Activated naive CD4-positive, alpha-beta T cell treated with anti-CD3 and anti-CD28 coated beads for 36 hours (primary cell): ENCODE measurements at regions not wholly inside any gene's neighbourhood (a gene's known extent, or its start where the extent isn't known, plus 50 kb on each side); places are given as distances from the start of the nearest gene placed in this dataset.
"Not testable (repeated sequence)": the region's sequence is repeated elsewhere in the genome, so short reads cannot be mapped to it uniquely, and the experiment has no call there.

Experiments
- CTCF ChIA-PET: fragments of 350-600 bp; sonication (Branson Sonifier 250); formaldehyde crosslinking; loops from one replicate; lab custom pipeline; 2021; ENCODE audit warnings: antibody characterized with exemption; lab: Charles Lee
- DNase-seq: peaks from one replicate; pipeline ENCODE4 v3.0.0-alpha.2; 2020
- H3K27ac Mint-ChIP-seq: one replicate; pipeline ENCODE4 v1.8.0; 2021; ENCODE audit warnings: mild to moderate bottlenecking, mixed read lengths
- H3K27me3 Mint-ChIP-seq: one replicate; pipeline ENCODE4 v1.8.0; 2021; ENCODE audit warnings: low read depth, mixed read lengths
- H3K36me3 Mint-ChIP-seq: one replicate; pipeline ENCODE4 v1.8.0; 2021; ENCODE audit warnings: low read depth, mixed read lengths
- H3K4me1 Mint-ChIP-seq: one replicate; pipeline ENCODE4 v1.8.0; 2021; ENCODE audit warnings: low read depth, mixed read lengths
- H3K4me3 Mint-ChIP-seq: one replicate; pipeline ENCODE4 v1.8.0; 2021; ENCODE audit warnings: mild to moderate bottlenecking, moderate library complexity, mixed read lengths
- H3K9me3 Mint-ChIP-seq: one replicate; pipeline ENCODE4 v1.8.0; 2021; ENCODE audit warnings: mixed read lengths
- intact Hi-C: fragments of 100-400 bp; cut with micrococcal nuclease; formaldehyde crosslinking; loops from one replicate; pipeline ENCODE4 v1.15.1; 2023

DNA sequence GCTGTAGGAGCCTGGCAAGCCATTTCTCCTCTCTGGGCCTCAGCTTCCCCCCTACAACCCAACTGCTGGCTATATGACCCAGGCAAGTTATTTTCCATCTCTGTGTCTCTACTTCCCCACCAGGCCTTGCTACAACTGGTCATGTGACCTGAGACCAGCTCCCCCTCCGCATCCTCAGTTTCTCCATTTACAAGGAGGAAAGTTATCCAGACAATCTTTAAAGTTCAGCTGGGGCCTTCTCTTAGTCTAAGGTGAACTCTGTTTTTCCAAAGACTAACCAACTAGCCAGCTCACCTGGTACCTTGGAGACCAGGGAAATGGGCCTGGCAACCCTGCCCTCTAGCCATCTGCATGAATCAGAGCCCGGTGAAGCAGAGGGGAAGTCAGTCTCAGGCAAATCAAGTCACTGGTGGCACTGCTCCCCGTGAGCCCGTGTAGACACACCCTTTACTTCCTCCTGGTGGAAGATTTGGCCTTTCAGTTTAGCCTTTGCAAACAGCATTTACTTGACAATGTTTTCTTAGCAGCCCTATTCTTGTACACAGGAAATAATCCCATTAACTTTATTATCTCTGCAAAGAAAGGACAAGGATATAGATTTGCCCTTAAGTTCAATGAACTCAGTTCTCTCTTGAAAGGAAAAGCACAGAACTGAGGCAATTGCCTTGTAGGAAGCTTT is 157.7 kb downstream of the VEGFA start:
- Mint-ChIP-seq H3K4me1 (peaks cover 40% of the 10 kb centered on the region), H3K27me3 (no peaks in the 10 kb centered on the region), H3K36me3 (no peaks in the 10 kb centered on the region), H3K9me3 (no peaks in the 10 kb centered on the region), H3K27ac (peak overlapping the region; percentile 38), H3K4me3 (no peak overlapping the region)
- DNase-seq = peak; percentile 19
- intact Hi-C loops = no loop called here
- CTCF ChIA-PET = no interaction called here

DNA sequence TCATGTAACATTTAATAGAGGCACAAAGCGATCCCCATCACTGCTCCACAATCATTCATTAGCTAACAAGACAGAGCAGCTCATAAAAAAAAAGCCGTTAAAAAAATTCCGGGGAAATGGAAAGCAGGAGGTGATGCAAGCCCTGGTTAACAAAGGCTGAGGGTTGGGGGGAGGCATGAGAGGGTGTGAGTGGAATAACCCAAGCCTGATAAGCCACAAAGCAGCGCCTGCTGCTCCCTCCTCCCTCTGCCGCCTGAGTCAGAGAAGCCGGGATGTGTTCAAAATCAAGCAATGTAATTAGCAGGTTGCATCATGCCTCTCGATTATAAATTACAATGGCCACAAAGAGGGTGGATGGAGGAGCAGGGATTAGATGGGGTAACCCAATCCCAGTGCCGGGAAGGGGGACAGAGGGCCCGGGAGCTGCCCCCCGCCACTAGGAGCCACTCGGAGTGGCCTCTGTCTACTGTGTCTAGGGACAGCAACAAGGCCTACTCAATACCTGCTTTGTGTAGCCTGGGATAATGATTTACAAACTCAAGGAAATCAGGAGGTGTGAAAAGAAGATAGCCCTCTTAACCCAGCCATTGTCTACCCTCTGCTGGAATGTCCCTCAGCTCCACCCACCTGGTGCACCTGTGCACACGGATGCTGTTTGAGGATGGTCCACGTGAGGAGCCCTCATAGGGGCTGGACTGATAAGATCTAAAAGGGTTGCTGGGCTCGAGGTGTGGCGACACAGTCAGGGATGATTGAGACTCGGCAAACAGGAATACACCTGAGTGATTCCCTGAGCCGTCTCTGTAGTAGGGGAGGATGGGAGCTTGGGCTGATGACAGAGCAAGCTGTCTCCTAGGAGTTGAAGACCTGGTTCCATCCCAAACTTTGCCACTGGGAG is 156.9 kb downstream of the VEGFA start:
- H3K4me3 Mint-ChIP-seq = no peak overlapping the region
- H3K27me3 Mint-ChIP-seq = no peaks in the 10 kb centered on the region
- CTCF ChIA-PET = interaction anchor here (0.6 to 1.7 kb wide), 2 partner anchors 152 to 1344 kb away, joined by 3 to 4 read pairs; no protein-coding TSS in a partner anchor
- H3K36me3 Mint-ChIP-seq = no peaks in the 10 kb centered on the region
- DNase-seq = peak; percentile 38
- intact Hi-C loops = no loop called here
- H3K27ac Mint-ChIP-seq = peak overlapping the region; percentile 46
- no peaks in the 10 kb centered on the region for H3K9me3 Mint-ChIP-seq
- peaks cover 40% of the 10 kb centered on the region for H3K4me1 Mint-ChIP-seq

DNA sequence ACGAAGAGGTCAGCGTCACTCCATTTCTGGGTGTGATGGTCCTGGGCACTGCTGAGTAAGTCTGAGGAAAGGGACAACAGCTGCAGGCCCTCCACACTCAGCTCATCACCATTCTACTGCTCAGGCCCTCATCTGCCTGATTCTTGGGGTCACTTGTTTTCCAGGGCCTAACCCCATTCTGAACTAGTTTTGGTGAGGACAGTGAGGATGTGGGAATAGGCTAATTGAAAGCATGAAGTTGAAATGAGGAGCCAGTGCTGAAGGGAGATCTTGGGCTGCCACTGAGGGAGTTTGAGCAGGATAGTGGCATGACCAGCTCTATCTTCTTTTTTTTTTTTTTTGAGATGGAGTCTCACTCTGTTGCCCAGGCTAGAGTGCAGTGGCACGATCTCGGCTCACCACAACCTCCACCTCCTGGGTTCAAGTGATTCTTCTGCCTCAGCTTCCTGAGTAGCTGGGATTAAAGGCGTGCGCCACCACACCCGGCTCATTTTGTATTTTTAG is 155.7 kb downstream of the VEGFA start:
- not testable (repeated sequence) for H3K27me3 Mint-ChIP-seq, H3K4me3 Mint-ChIP-seq, H3K36me3 Mint-ChIP-seq, H3K27ac Mint-ChIP-seq, H3K9me3 Mint-ChIP-seq, DNase-seq
- H3K4me1 Mint-ChIP-seq = peaks cover 40% of the 10 kb centered on the region
- intact Hi-C loops = loop anchor here (2.0 kb wide), 1 partner anchor 75 kb away; no protein-coding TSS in a partner anchor
- CTCF ChIA-PET = interaction anchor here (0.6 to 1.7 kb wide), 3 partner anchors 151 to 1343 kb away, joined by 3 to 4 read pairs (median 3); no protein-coding TSS in a partner anchor

DNA sequence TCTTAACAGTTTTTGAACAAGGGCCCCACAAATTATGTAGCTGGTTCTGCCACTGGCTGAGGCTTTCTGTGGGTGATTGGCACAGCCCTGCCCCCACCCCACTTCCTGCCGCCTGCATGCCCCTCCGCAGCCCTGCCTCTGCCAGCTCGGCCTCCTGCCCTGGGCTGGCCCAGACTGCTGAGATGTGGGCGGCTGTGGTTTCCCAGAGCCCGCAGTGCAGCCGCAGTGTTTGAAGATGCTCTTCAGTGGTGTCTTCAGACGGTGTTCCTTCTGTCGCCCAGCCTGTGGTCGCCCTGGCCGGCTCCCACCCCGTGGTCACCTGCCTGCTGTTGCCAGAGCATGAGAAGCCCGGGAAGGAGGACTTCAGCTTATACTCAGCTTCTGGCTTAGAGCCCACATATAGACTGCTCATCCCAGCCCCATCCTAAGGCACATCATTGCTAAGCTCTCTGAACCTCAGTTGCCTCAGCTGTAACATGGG is 154.3 kb downstream of the VEGFA start:
- Mint-ChIP-seq H3K27me3 (no peaks in the 10 kb centered on the region), H3K27ac (no peak overlapping the region), H3K4me1 (peaks cover 40% of the 10 kb centered on the region), H3K4me3 (no peak overlapping the region), H3K36me3 (no peaks in the 10 kb centered on the region), H3K9me3 (no peaks in the 10 kb centered on the region)
- intact Hi-C loops = loop anchor here (2.0 kb wide), 1 partner anchor 77 kb away; no protein-coding TSS in a partner anchor
- CTCF ChIA-PET = interaction anchor here (0.8 kb wide), 1 partner anchor 150 kb away, joined by 3 read pairs; no protein-coding TSS in a partner anchor
- DNase-seq = peak; percentile 70

DNA sequence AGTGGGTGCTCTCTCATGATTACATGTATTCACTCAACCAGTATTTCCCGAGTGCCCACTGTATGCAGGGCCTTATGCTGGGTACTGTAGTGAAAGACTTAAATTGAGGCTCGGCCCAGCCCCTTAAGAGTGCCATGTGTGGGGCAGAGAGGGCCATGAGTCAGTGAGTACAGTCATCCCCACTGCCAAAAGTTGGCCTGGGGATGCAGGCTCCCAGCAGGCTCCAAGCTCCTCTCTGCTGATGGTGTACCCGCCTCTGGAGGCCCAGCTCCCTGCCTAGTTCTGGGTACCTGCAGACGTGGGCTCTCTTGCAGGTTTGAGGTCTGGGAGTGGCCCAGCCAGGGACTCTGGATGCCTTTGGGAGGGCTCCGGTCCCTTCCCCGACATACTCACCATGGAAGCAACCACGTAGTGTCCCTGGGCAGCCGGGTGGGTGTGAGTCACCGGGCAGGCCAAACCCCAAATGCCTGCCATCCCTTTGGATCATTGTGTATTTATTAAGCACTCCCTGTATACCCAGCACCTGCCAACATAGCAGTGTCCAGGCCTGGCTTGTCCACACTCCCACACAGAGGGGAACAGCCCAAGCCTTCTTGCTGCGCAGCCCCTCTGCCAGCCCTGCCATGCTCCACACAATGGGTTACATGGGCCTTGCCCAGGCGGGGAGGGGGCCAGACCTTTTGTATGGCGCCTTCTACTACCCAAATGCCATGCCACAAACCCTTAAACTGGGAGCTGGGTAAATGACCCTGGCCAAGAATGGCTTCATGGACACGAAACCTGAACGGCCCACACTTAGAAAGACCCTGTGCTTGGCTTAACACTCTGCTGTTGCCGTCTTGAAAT is 153.6 kb downstream of the VEGFA start:
- H3K4me3 Mint-ChIP-seq = no peak overlapping the region

DNA sequence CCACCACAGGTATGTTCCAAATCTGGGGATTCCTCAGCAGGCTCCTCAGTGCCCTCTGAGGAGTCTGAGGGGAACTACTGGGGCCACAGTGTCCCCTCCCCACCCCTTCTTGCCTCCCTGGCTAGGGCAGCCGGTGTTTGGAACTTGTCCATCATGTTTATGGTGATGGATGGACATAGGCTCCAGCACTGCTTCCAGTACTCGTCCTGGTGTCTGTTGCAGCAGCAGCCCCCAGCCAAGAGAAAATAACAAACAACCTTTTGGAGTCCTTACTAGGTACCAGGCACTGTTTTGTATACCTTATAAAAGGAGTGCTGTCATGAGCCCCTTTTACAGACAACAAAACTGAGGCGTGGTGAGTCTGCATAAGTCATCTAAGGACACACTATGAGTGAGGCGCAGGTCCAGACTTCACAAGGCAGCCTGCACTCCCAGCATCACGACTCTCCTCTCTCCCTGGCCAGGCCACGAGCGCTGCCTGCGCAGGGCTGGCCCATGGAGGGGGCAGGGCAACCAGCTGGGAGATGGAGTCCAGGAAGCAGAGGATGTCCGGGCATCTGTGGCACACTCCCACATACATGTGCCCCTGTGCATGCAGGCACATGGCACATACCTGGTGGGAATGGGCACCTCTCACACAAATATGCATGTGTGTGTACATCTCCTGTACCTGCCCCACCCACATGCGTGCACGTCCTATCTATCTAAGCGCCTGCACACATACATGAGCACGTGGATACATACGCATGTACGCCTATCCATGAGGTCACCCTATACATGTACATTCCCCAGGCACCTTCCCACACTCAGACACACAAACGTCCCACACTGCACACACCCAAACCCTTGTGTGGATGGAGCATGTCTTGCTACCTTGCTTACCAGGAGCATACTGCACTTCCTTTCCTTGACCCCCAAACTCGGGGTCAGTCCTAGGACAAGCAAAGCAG is 152.7 kb downstream of the VEGFA start:
- H3K36me3 Mint-ChIP-seq = no peaks in the 10 kb centered on the region
- DNase-seq = no peak
- H3K27me3 Mint-ChIP-seq = no peaks in the 10 kb centered on the region
- H3K4me3 Mint-ChIP-seq = no peak overlapping the region
- peaks cover 36% of the 10 kb centered on the region for H3K4me1 Mint-ChIP-seq
- no peaks in the 10 kb centered on the region for H3K9me3 Mint-ChIP-seq
- H3K27ac Mint-ChIP-seq = no peak overlapping the region
- CTCF ChIA-PET = interaction anchor here (0.7 kb wide), 1 partner anchor 160 kb away, joined by 3 read pairs; no protein-coding TSS in a partner anchor
- intact Hi-C loops = no loop called here

More for the DNA sequence above, 153.6 kb downstream of the VEGFA start:
- CTCF ChIA-PET = interaction anchor here (0.7 kb wide), 1 partner anchor 160 kb away, joined by 3 read pairs; no protein-coding TSS in a partner anchor
- DNase-seq = no peak
- Mint-ChIP-seq H3K9me3 (no peaks in the 10 kb centered on the region), H3K27me3 (no peaks in the 10 kb centered on the region), H3K36me3 (no peaks in the 10 kb centered on the region), H3K27ac (no peak overlapping the region), H3K4me1 (peaks cover 40% of the 10 kb centered on the region)
- intact Hi-C loops = loop anchor here (2.0 kb wide), 1 partner anchor 77 kb away; no protein-coding TSS in a partner anchor

DNA sequence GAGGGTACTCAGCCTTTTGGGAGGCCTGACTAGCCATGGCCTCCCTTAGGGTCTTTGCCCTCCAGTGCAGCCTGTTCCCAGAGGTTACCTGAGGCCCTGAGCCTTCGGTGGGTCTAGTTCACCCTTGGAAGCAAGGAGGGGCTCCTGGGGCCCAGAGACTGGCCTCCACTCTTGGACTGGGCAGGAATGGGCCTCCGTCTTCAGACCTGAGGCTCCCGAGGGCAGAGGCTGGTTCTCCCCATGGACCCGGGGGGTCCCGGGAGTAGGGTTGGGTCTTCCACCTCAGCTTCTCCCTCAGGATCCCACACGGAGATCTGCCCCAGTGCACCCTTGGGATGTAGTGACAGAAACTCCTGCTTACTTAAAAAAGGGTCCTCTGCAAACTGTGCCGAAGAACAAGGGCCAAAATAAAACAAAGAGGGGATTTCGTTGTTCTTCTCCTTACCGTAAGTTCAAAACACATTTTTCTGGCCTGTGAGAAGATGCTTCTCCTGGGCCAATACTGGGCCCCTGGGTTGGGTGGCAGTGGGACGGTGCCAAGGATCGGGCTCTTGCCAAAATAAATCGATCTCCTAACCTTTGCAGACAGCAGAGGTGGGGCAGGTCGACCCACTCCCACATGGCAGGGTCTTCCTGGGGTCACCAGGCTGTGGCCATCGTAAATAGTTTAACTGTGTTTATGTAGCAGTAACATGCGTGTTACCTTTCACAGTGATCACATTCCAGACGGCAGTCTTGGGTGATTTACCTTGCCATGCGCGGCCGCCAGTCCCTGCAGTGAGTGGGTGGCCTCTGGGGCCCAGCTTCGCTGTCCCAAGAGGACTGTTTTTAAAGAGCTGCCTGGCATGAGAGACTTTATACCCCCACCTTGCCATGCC is 151.8 kb downstream of the VEGFA start:
- H3K4me3 Mint-ChIP-seq = no peak overlapping the region
- H3K36me3 Mint-ChIP-seq = no peaks in the 10 kb centered on the region
- DNase-seq = no peak
- H3K27ac Mint-ChIP-seq = no peak overlapping the region
- intact Hi-C loops = no loop called here
- H3K27me3 Mint-ChIP-seq = no peaks in the 10 kb centered on the region
- H3K4me1 Mint-ChIP-seq = peaks cover 27% of the 10 kb centered on the region
- no peaks in the 10 kb centered on the region for H3K9me3 Mint-ChIP-seq
- CTCF ChIA-PET = no interaction called here

DNA sequence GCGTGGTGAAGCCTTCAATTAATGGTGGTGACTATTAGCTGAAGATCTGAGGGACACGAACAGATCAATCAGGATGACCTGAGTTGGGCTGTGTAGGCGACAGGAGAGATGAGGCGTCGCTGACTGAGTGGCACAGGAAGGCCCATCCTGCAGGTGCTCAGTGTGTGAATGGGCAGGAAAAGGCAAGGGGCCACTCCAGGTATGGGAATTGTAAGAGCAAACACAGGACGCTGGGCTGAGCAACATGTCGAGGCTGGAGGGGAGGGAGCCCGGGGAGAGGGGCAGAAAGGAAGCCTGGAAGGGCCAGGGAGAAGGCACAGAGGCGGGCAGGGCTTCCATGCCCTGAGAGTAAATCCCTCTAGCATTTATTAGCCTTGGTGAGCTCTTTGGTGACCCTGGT is 151.0 kb downstream of the VEGFA start:
- H3K4me3 Mint-ChIP-seq = no peak overlapping the region
- H3K27ac Mint-ChIP-seq = no peak overlapping the region
- no peak for DNase-seq
- H3K27me3 Mint-ChIP-seq = no peaks in the 10 kb centered on the region
- intact Hi-C loops = no loop called here
- peaks cover 22% of the 10 kb centered on the region for H3K4me1 Mint-ChIP-seq
- no peaks in the 10 kb centered on the region for H3K36me3 Mint-ChIP-seq
- CTCF ChIA-PET = no interaction called here
- H3K9me3 Mint-ChIP-seq = no peaks in the 10 kb centered on the region

DNA sequence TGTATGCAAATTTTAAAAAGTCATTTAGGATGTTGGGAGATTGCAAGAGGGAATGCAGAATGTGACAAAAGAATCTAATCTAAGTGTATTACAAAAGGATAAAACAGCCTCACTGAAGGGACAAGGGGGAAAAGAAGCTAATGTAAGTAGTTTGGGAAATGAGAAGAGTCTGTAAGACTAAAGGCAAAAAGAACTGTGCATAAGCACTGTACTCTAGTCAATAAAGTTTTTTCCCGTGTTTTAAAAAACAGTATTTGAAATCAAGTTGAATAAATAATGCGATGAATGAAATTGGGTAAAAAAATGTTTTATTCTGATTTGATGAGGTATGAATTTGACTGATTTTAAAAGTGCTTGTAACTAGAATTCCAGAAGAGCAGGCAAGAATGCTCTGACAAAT is 149.8 kb downstream of the VEGFA start:
- Mint-ChIP-seq H3K27ac (no peak overlapping the region), H3K27me3 (no peaks in the 10 kb centered on the region), H3K4me3 (no peak overlapping the region), H3K36me3 (no peaks in the 10 kb centered on the region), H3K9me3 (no peaks in the 10 kb centered on the region), H3K4me1 (peaks cover 19% of the 10 kb centered on the region)
- no peak for DNase-seq
- CTCF ChIA-PET = no interaction called here
- intact Hi-C loops = no loop called here

DNA sequence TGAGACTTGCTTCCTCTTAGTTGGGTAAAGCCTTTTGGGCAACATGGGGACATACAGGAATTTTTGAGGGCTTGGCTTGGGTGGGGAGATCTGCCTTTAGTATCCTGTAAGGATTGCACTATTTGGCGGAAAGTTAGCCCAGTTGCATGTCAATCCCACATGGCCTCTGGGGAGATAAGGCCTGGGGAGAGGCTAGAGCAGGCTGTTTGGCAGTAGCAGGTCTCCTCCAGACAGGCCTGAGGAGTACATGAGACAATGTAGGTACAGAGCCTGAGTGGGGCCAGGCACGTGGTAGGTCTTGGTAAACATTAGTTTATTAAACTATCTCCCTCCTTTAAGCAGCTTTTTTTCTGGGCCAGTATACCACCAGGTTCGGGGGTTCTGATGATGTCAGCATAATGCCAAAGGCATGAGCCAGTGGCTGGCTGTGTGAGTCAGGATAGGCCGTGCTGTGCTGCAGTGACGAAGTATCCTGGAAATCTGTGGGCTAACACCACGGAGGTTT is 147.9 kb downstream of the VEGFA start:
- no peak for DNase-seq
- Mint-ChIP-seq H3K9me3 (no peaks in the 10 kb centered on the region), H3K36me3 (no peaks in the 10 kb centered on the region), H3K4me1 (peaks cover 1% of the 10 kb centered on the region), H3K4me3 (no peak overlapping the region), H3K27me3 (no peaks in the 10 kb centered on the region), H3K27ac (no peak overlapping the region)
- intact Hi-C loops = no loop called here
- CTCF ChIA-PET = interaction anchor here (0.6 kb wide), 1 partner anchor 156 kb away, joined by 3 read pairs; no protein-coding TSS in a partner anchor
